Gastrocnemius medialis (tissue), 4 donors: ENCODE measurements at regions not wholly inside any gene's neighbourhood (a gene's known extent, or its start where the extent isn't known, plus 50 kb on each side); places are given as distances from the start of the nearest gene placed in this dataset.

Experiments
- ATAC-seq, 2 donors: fragments of 150-250 bp; one replicate each; pipeline ENCODE4 v1.9.1; 2016
- DNase-seq, 2 donors: peaks; one replicate each; pipeline ENCODE4 v3.0.0-alpha.2; 2019
- H3K27ac ChIP-seq, 4 donors: fragments of 200-600 bp; sonication (generic); 1 replicate in 1 of 4; 2 replicates in 3 of 4; pipeline ENCODE4 v1.5.1; 2016 to 2018; ENCODE audit warnings: mild to moderate bottlenecking in 2 of 4, moderate library complexity in 1 of 4
- H3K27me3 ChIP-seq, 3 donors: fragments of 200-600 bp; sonication (generic) in 2 of 3; 1 replicate in 1 of 3; 2 replicates in 2 of 3; pipeline versions ENCODE4 v1.5.1 to v1.6.0; 2016 to 2019; ENCODE audit warnings: mild to moderate bottlenecking in 1 of 3, moderate library complexity in 1 of 3
- H3K36me3 ChIP-seq, 2 donors: fragments of 200-600 bp; sonication (generic) in 1 of 2; one replicate each; pipeline ENCODE4 v1.5.1; 2017 to 2018
- H3K4me1 ChIP-seq, 2 donors: fragments of 200-600 bp; sonication (generic) in 1 of 2; one replicate each; pipeline ENCODE4 v1.5.1; 2016 to 2017; ENCODE audit warnings: mild to moderate bottlenecking in 2 of 2
- H3K4me3 ChIP-seq, 4 donors: fragments of 200-600 bp; sonication (generic) in 3 of 4; 1 replicate in 1 of 4; 2 replicates in 3 of 4; pipeline ENCODE4 v1.5.1; 2016 to 2019; ENCODE audit warnings: mild to moderate bottlenecking in 2 of 4
- H3K9me3 ChIP-seq, 3 donors: fragments of 200-600 bp; sonication (generic) in 2 of 3; 1 replicate in 1 of 3; 2 replicates in 2 of 3; pipeline ENCODE4 v1.5.1; 2016 to 2019
- POLR2A ChIP-seq, 2 donors: fragments of 450-650 bp; IDR thresholded peaks; one replicate each; pipeline ENCODE4 v1.6.1; 2017; ENCODE audit warnings: antibody characterized with exemption in 2 of 2, mild to moderate bottlenecking in 2 of 2, moderate library complexity in 2 of 2
- in situ Hi-C, 4 donors: fragments of 200-750 bp; cut with MboI; loops; one replicate each; pipeline versions ENCODE4 v1.15.0 to v1.8.0; 2017; ENCODE audit warnings: low sequenced_read_pairs in 4 of 4
- intact Hi-C: fragments of 100-400 bp; cut with DNase I; formaldehyde crosslinking; loops from one replicate; pipeline ENCODE4 v1.15.1; 2023; ENCODE audit warnings: low total_unique reads
- TF ChIP-seq, protein P1 (sequence below), 5 experiments: fragments of 450-650 bp in 3 of 5; fragments of 200-600 bp in 2 of 5; sonication (generic) in 2 of 5; IDR thresholded peaks in 4 of 5; conservative IDR thresholded peaks in 1 of 5; 1 replicate in 4 of 5; 2 replicates in 1 of 5; pipeline ENCODE4 v1.5.1; 2016 to 2019; ENCODE audit warnings: antibody characterized with exemption in 5 of 5, mild to moderate bottlenecking in 3 of 5, moderate library complexity in 3 of 5

DNA sequence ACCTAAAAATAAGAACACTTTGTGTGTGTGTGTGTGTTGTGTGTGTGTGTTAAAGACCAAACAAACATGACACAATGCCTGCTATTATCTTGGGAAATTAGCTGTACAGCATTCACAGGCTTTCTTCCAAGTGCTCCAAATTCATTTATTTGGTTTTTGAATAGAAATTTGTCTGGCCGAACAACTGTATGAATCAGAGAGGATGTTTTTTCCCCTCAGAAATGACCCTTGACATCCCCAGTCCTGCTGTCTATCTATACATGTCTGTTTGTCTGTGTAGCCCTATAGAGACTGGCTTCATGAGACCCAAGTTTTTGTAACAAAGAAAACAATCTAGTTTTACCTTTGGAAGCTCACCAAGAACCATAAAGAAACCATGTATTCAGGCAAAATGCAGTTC lies 549.8 kb downstream of the NSUN3 start:
- no peaks in the 10 kb centered on the region for H3K27me3 ChIP-seq
- H3K4me1 ChIP-seq: no peaks in the 10 kb centered on the region
- in situ Hi-C loops (no loop called here), intact Hi-C loops (no loop called here)
- ATAC-seq (no peak), DNase-seq (no peak)
- no peak overlapping the region for H3K27ac ChIP-seq
- TF ChIP-seq, protein P1, sequence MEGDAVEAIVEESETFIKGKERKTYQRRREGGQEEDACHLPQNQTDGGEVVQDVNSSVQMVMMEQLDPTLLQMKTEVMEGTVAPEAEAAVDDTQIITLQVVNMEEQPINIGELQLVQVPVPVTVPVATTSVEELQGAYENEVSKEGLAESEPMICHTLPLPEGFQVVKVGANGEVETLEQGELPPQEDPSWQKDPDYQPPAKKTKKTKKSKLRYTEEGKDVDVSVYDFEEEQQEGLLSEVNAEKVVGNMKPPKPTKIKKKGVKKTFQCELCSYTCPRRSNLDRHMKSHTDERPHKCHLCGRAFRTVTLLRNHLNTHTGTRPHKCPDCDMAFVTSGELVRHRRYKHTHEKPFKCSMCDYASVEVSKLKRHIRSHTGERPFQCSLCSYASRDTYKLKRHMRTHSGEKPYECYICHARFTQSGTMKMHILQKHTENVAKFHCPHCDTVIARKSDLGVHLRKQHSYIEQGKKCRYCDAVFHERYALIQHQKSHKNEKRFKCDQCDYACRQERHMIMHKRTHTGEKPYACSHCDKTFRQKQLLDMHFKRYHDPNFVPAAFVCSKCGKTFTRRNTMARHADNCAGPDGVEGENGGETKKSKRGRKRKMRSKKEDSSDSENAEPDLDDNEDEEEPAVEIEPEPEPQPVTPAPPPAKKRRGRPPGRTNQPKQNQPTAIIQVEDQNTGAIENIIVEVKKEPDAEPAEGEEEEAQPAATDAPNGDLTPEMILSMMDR (IDR thresholded peaks at IDR 0.05 in 4 of 5, conservative IDR thresholded peaks at IDR 0.05 in 1 of 5): no peak
- no peak for TF ChIP-seq POLR2A (IDR thresholded peaks at IDR 0.05)
- no peak overlapping the region for H3K4me3 ChIP-seq
- no peaks in the 10 kb centered on the region for H3K9me3 ChIP-seq
- no peaks in the 10 kb centered on the region for H3K36me3 ChIP-seq

DNA sequence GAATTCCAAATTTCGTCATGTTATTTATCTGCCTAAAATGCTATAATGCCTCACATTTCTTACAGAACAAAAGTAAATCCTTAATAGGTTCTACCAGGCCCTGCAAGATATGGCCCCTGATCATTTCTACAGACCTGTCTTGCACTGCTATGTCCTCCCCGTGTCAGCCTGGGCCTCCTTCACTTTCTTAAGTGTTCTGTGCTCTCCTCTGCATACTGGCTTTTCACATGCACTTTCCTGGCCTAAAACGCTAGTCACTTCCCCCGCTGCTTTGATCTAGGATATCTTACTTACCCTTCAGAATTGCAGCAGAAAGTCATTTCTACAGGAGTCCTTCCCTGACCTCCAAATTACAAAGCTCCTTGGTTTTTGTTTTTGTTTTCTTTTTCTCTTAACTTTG lies 551.3 kb downstream of the NSUN3 start:
- in situ Hi-C loops: no loop called here
- Histone ChIP-seq H3K4me1 (no peaks in the 10 kb centered on the region), H3K9me3 (no peaks in the 10 kb centered on the region), H3K27ac (no peak overlapping the region), H3K36me3 (no peaks in the 10 kb centered on the region), H3K4me3 (no peak overlapping the region), H3K27me3 (no peaks in the 10 kb centered on the region)
- TF ChIP-seq, protein P1 (IDR thresholded peaks at IDR 0.05 in 4 of 5, conservative IDR thresholded peaks at IDR 0.05 in 1 of 5): no peak
- no peak for TF ChIP-seq POLR2A (IDR thresholded peaks at IDR 0.05)
- DNase-seq (no peak), ATAC-seq (no peak)
- intact Hi-C loops: no loop called here

DNA sequence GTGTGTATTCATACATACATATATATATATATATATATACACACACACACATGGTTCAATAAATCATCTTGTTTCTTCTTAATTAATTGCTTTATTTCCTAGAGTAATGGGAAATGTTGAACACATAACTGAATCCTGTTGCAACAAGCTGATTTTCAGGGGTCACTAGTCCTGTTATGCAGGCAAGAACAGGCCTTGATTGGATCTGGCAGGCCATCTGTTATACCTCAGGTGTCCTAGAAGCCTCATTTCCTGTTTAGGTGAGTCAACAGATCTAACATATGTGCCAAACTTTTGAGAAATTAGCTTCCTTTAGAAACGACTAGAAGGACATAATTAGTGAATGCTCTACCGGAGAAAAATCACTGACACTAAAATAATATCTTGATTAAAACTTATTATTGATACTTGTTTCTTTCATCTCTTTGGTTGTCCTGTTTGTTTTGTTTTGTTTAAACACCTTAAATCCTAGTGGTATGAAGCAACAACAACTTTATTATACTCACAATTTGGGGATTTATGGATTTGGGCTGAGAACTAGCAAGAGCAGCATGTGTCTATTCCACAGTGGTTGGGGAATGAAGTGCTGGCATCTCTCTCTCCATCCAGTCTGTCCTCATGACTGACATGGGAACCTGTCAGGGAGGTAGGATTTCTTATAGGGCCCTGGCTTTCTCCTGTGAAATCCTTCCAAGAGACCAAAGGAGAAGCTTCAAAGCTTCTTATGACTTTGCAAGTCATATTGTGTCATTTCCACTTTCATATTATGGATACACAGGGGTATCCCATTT lies 552.6 kb downstream of the NSUN3 start:
- in situ Hi-C loops (no loop called here), intact Hi-C loops (no loop called here)
- Histone ChIP-seq H3K27me3 (no peaks in the 10 kb centered on the region), H3K9me3 (no peaks in the 10 kb centered on the region), H3K27ac (no peak overlapping the region), H3K4me1 (no peaks in the 10 kb centered on the region), H3K4me3 (no peak overlapping the region), H3K36me3 (no peaks in the 10 kb centered on the region)
- DNase-seq (no peak), ATAC-seq (no peak)
- TF ChIP-seq, protein P1 (IDR thresholded peaks at IDR 0.05 in 4 of 5, conservative IDR thresholded peaks at IDR 0.05 in 1 of 5): no peak
- TF ChIP-seq POLR2A (IDR thresholded peaks at IDR 0.05): no peak

DNA sequence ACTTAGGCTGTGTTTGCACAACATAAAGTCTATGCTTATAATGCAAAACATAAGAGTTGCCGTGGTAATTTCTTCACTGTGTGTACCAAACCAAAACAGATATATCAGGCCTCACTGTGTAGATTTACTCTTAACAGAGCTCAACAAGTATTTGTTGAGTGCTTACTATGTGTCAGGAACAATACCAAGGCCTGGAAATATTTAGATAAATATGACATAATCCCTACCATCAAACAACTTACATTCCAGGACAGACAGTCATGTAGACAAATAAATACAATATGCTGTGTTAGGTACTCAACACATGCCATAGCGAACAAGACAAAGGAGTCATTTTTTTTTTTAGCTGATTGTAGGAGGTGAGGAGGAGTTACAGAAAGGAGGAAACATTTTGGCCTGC lies 554.0 kb downstream of the NSUN3 start:
- TF ChIP-seq POLR2A (IDR thresholded peaks at IDR 0.05): no peak
- TF ChIP-seq, protein P1 (IDR thresholded peaks at IDR 0.05 in 4 of 5, conservative IDR thresholded peaks at IDR 0.05 in 1 of 5): no peak
- H3K27me3 ChIP-seq: no peaks in the 10 kb centered on the region
- H3K36me3 ChIP-seq: no peaks in the 10 kb centered on the region
- intact Hi-C loops: no loop called here
- no peak overlapping the region for H3K27ac ChIP-seq
- H3K4me3 ChIP-seq: no peak overlapping the region
- H3K4me1 ChIP-seq: no peaks in the 10 kb centered on the region
- in situ Hi-C loops: no loop called here
- no peak for ATAC-seq
- no peak for DNase-seq
- no peaks in the 10 kb centered on the region for H3K9me3 ChIP-seq

DNA sequence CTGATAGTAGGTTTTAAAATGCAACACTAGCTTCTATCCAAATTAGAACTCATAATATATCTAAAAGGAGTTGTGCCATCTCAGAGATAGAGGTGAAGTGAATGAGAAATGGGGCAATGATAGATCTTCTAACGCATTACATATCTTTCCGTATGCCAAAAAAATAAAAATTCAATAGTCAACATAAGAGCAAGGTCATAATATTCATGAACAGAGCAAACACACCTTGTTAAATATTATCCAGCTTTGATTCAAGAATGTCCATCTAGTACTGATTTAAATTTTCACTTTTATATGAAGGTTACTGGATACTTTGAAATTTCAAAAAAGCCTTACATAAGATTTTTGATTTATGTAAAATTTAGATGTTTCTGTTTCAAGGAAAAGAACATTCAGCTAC lies 554.5 kb downstream of the NSUN3 start:
- no peaks in the 10 kb centered on the region for H3K4me1 ChIP-seq
- no peaks in the 10 kb centered on the region for H3K36me3 ChIP-seq
- TF ChIP-seq POLR2A (IDR thresholded peaks at IDR 0.05): no peak
- TF ChIP-seq, protein P1 (IDR thresholded peaks at IDR 0.05 in 4 of 5, conservative IDR thresholded peaks at IDR 0.05 in 1 of 5): no peak
- no peak overlapping the region for H3K27ac ChIP-seq
- intact Hi-C loops: no loop called here
- ATAC-seq (no peak), DNase-seq (no peak)
- no peak overlapping the region for H3K4me3 ChIP-seq
- no peaks in the 10 kb centered on the region for H3K9me3 ChIP-seq
- in situ Hi-C loops: no loop called here
- no peaks in the 10 kb centered on the region for H3K27me3 ChIP-seq
